ENCODE measurements at regions not wholly inside any gene's neighbourhood (a gene's known extent, or its start where the extent isn't known, plus 50 kb on each side); places are given as distances from the start of the nearest gene placed in this dataset.

- H3K9me3 ChIP-seq (ENCODE audit: low read depth, low read length): no peaks in the 10 kb centered on the region
- H3K27me3 ChIP-seq (ENCODE audit: insufficient read depth, low read length): no peaks in the 10 kb centered on the region
- H3K4me1 ChIP-seq (ENCODE audit: insufficient read depth, low read length): no peaks in the 10 kb centered on the region
- H3K4me3 ChIP-seq (ENCODE audit: low read length): no peak overlapping the region
These were observed 1391.9 kb downstream of the TBC1D22A start for GRCh38 chr22:48154169-48154942.

- Histone ChIP-seq H3K4me3 (ENCODE audit: low read length) (no peak overlapping the region), H3K9me3 (ENCODE audit: low read depth, low read length) (no peaks in the 10 kb centered on the region), H3K27me3 (ENCODE audit: insufficient read depth, low read length) (no peaks in the 10 kb centered on the region), H3K4me1 (ENCODE audit: insufficient read depth, low read length) (no peaks in the 10 kb centered on the region)
These were observed 1391.3 kb downstream of the TBC1D22A start for GRCh38 chr22:48153726-48154125.

GRCh38 chr22:48152916-48153315 lies 1390.5 kb downstream of the TBC1D22A start:
- Histone ChIP-seq H3K27me3 (ENCODE audit: insufficient read depth, low read length) (no peaks in the 10 kb centered on the region), H3K9me3 (ENCODE audit: low read depth, low read length) (no peaks in the 10 kb centered on the region), H3K4me1 (ENCODE audit: insufficient read depth, low read length) (no peaks in the 10 kb centered on the region), H3K4me3 (ENCODE audit: low read length) (no peak overlapping the region)

GRCh38 chr22:48152164-48152775 lies 1389.8 kb downstream of the TBC1D22A start:
- Histone ChIP-seq H3K4me1 (ENCODE audit: insufficient read depth, low read length) (no peaks in the 10 kb centered on the region), H3K9me3 (ENCODE audit: low read depth, low read length) (no peaks in the 10 kb centered on the region), H3K4me3 (ENCODE audit: low read length) (no peak overlapping the region), H3K27me3 (ENCODE audit: insufficient read depth, low read length) (no peaks in the 10 kb centered on the region)

- Histone ChIP-seq H3K9me3 (ENCODE audit: low read depth, low read length) (no peaks in the 10 kb centered on the region), H3K4me3 (ENCODE audit: low read length) (no peak overlapping the region), H3K4me1 (ENCODE audit: insufficient read depth, low read length) (no peaks in the 10 kb centered on the region), H3K27me3 (ENCODE audit: insufficient read depth, low read length) (no peaks in the 10 kb centered on the region)
These were observed 1389.2 kb downstream of the TBC1D22A start for GRCh38 chr22:48151641-48152040.

- Histone ChIP-seq H3K4me1 (ENCODE audit: insufficient read depth, low read length) (no peaks in the 10 kb centered on the region), H3K9me3 (ENCODE audit: low read depth, low read length) (no peaks in the 10 kb centered on the region), H3K4me3 (ENCODE audit: low read length) (no peak overlapping the region), H3K27me3 (ENCODE audit: insufficient read depth, low read length) (no peaks in the 10 kb centered on the region)
These were observed 1385.4 kb downstream of the TBC1D22A start for GRCh38 chr22:48147831-48148230.

- Histone ChIP-seq H3K4me1 (ENCODE audit: insufficient read depth, low read length) (no peaks in the 10 kb centered on the region), H3K4me3 (ENCODE audit: low read length) (no peak overlapping the region), H3K9me3 (ENCODE audit: low read depth, low read length) (no peaks in the 10 kb centered on the region)
These were observed 1385.0 kb downstream of the TBC1D22A start for GRCh38 chr22:48147404-48147803.

GRCh38 chr22:48146426-48146825 lies 1384.0 kb downstream of the TBC1D22A start:
- Histone ChIP-seq H3K4me3 (ENCODE audit: low read length) (no peak overlapping the region), H3K27me3 (ENCODE audit: insufficient read depth, low read length) (no peaks in the 10 kb centered on the region)

More at GRCh38 chr22:48147404-48147803, 1385.0 kb downstream of the TBC1D22A start:
- H3K27me3 ChIP-seq (ENCODE audit: insufficient read depth, low read length): no peaks in the 10 kb centered on the region

GRCh38 chr22:48145738-48146137 lies 1383.3 kb downstream of the TBC1D22A start:
- H3K4me1 ChIP-seq (ENCODE audit: insufficient read depth, low read length): no peaks in the 10 kb centered on the region
- no peaks in the 10 kb centered on the region for H3K27me3 ChIP-seq (ENCODE audit: insufficient read depth, low read length)
- H3K9me3 ChIP-seq (ENCODE audit: low read depth, low read length): no peaks in the 10 kb centered on the region
- no peak overlapping the region for H3K4me3 ChIP-seq (ENCODE audit: low read length)

More at GRCh38 chr22:48146426-48146825, 1384.0 kb downstream of the TBC1D22A start:
- Histone ChIP-seq H3K9me3 (ENCODE audit: low read depth, low read length) (no peaks in the 10 kb centered on the region), H3K4me1 (ENCODE audit: insufficient read depth, low read length) (no peaks in the 10 kb centered on the region)

GRCh38 chr22:48144318-48144717 lies 1381.9 kb downstream of the TBC1D22A start:
- Histone ChIP-seq H3K4me1 (ENCODE audit: insufficient read depth, low read length) (no peaks in the 10 kb centered on the region), H3K4me3 (ENCODE audit: low read length) (no peak overlapping the region), H3K9me3 (ENCODE audit: low read depth, low read length) (no peaks in the 10 kb centered on the region), H3K27me3 (ENCODE audit: insufficient read depth, low read length) (no peaks in the 10 kb centered on the region)

- Histone ChIP-seq H3K4me1 (ENCODE audit: insufficient read depth, low read length) (no peaks in the 10 kb centered on the region), H3K4me3 (ENCODE audit: low read length) (no peak overlapping the region), H3K9me3 (ENCODE audit: low read depth, low read length) (no peaks in the 10 kb centered on the region), H3K27me3 (ENCODE audit: insufficient read depth, low read length) (no peaks in the 10 kb centered on the region)
These were observed 1381.4 kb downstream of the TBC1D22A start for GRCh38 chr22:48143856-48144255.

- no peaks in the 10 kb centered on the region for H3K4me1 ChIP-seq (ENCODE audit: insufficient read depth, low read length)
- no peak overlapping the region for H3K4me3 ChIP-seq (ENCODE audit: low read length)
These were observed 1379.9 kb downstream of the TBC1D22A start for GRCh38 chr22:48142388-48142787.

GRCh38 chr22:48141301-48141700 lies 1378.9 kb downstream of the TBC1D22A start:
- Histone ChIP-seq H3K4me3 (ENCODE audit: low read length) (no peak overlapping the region), H3K27me3 (ENCODE audit: insufficient read depth, low read length) (no peaks in the 10 kb centered on the region), H3K4me1 (ENCODE audit: insufficient read depth, low read length) (no peaks in the 10 kb centered on the region), H3K9me3 (ENCODE audit: low read depth, low read length) (no peaks in the 10 kb centered on the region)

More at GRCh38 chr22:48142388-48142787, 1379.9 kb downstream of the TBC1D22A start:
- Histone ChIP-seq H3K27me3 (ENCODE audit: insufficient read depth, low read length) (no peaks in the 10 kb centered on the region), H3K9me3 (ENCODE audit: low read depth, low read length) (no peaks in the 10 kb centered on the region)

GRCh38 chr22:48140261-48140813 lies 1377.9 kb downstream of the TBC1D22A start:
- H3K9me3 ChIP-seq (ENCODE audit: low read depth, low read length): no peaks in the 10 kb centered on the region
- H3K4me3 ChIP-seq (ENCODE audit: low read length): no peak overlapping the region
- no peaks in the 10 kb centered on the region for H3K27me3 ChIP-seq (ENCODE audit: insufficient read depth, low read length)
- H3K4me1 ChIP-seq (ENCODE audit: insufficient read depth, low read length): no peaks in the 10 kb centered on the region

- Histone ChIP-seq H3K4me1 (ENCODE audit: insufficient read depth, low read length) (no peaks in the 10 kb centered on the region), H3K4me3 (ENCODE audit: low read length) (no peak overlapping the region), H3K27me3 (ENCODE audit: insufficient read depth, low read length) (no peaks in the 10 kb centered on the region)
These were observed 1377.3 kb downstream of the TBC1D22A start for GRCh38 chr22:48139776-48140175.

More at GRCh38 chr22:48139776-48140175, 1377.3 kb downstream of the TBC1D22A start:
- H3K9me3 ChIP-seq (ENCODE audit: low read depth, low read length): no peaks in the 10 kb centered on the region

All from mononuclear cell (primary cell).